Vagina (tissue), 2 donors: ENCODE measurements at regions not wholly inside any gene's neighbourhood (a gene's known extent, or its start where the extent isn't known, plus 50 kb on each side); places are given as distances from the start of the nearest gene placed in this dataset.

Source experiments
- POLR2A ChIP-seq, 2 donors: fragments of 450-650 bp; IDR thresholded peaks; one replicate each; pipeline ENCODE4 v1.6.1; 2017; ENCODE audit warnings: antibody characterized with exemption in 2 of 2, mild to moderate bottlenecking in 2 of 2, moderate library complexity in 2 of 2
- POLR2AphosphoS5 ChIP-seq, 2 donors: sonication (generic); formaldehyde crosslinking; IDR thresholded peaks; one replicate each; pipeline ENCODE4 v1.9.0; 2017; ENCODE audit warnings: antibody characterized with exemption in 2 of 2, mild to moderate bottlenecking in 2 of 2, low read depth in 1 of 2; ENCODE audit not compliant: insufficient read depth in 1 of 2
- TF ChIP-seq, protein P1 (sequence below), 3 experiments: fragments of 450-650 bp in 2 of 3; fragments of 200-600 bp in 1 of 3; sonication (generic) in 1 of 3; IDR thresholded peaks; one replicate each; pipeline ENCODE4 v1.5.1; 2017 to 2019; ENCODE audit warnings: antibody characterized with exemption in 3 of 3, mild to moderate bottlenecking in 2 of 3, moderate library complexity in 2 of 3

- TF ChIP-seq, protein P1, sequence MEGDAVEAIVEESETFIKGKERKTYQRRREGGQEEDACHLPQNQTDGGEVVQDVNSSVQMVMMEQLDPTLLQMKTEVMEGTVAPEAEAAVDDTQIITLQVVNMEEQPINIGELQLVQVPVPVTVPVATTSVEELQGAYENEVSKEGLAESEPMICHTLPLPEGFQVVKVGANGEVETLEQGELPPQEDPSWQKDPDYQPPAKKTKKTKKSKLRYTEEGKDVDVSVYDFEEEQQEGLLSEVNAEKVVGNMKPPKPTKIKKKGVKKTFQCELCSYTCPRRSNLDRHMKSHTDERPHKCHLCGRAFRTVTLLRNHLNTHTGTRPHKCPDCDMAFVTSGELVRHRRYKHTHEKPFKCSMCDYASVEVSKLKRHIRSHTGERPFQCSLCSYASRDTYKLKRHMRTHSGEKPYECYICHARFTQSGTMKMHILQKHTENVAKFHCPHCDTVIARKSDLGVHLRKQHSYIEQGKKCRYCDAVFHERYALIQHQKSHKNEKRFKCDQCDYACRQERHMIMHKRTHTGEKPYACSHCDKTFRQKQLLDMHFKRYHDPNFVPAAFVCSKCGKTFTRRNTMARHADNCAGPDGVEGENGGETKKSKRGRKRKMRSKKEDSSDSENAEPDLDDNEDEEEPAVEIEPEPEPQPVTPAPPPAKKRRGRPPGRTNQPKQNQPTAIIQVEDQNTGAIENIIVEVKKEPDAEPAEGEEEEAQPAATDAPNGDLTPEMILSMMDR (IDR thresholded peaks at IDR 0.05): no peak
- TF ChIP-seq POLR2A (IDR thresholded peaks at IDR 0.05) (no peak), POLR2AphosphoS5 (IDR thresholded peaks at IDR 0.05; ENCODE audit: insufficient read depth in 1 of 2, low read depth in 1 of 2) (no peak)
Observed at GRCh38 chr9:87824886-87825285, 57.8 kb upstream of the SPATA31E1 start.
